GM18520 (cell line): ENCODE measurements at regions not wholly inside any gene's neighbourhood (a gene's known extent, or its start where the extent isn't known, plus 50 kb on each side); places are given as distances from the start of the nearest gene placed in this dataset.

Experiments used
- ATAC-seq: cut with Tn5 transposase; IDR thresholded peaks from one replicate; pipeline ENCODE4 v1.9.1; 2021; ENCODE audit not compliant: unreplicated experiment

DNA sequence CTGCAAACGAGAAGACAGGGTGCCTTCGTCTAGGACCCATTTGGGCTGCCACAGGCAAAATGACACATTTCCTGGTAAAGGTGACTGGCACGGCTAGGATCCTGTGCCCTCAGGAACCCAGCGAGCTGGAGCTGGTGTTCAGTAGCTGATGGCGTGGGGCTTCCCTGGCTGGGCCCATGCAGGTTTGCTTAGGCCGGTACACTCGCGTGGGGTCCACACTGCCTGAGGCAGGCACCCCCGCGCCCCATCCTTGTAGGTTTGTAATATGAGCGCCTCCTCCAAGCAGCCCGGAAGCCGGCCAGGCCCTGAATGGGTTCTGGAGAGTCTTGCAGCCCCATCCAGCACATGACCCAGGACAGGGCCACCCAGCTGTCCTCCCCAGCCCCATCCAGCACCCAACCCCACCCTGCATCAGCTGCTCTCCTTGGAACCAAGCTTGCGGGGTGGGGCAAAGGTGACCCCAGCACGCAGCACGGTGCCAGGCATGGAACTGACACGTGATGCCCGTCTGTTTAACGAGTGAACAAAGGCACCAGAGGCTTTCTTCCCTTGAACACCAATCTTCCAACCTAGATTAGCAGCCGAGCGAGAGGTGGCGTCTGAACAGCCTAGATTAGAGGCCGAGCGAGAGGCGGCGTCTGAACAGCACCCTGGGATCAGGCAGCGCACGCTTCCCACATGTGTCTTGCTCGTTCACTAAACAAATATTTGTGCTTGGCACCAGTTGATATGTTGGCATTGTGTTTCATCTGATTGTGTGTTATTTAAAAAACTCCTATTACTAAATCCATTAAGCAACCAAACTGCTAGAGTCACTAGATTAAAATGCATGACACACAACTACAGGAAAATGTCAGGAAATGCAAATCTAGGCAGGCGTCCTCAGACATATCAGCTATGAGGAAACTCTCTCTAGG is 112.1 kb downstream of the DLL1 start:
- no peak for ATAC-seq

DNA sequence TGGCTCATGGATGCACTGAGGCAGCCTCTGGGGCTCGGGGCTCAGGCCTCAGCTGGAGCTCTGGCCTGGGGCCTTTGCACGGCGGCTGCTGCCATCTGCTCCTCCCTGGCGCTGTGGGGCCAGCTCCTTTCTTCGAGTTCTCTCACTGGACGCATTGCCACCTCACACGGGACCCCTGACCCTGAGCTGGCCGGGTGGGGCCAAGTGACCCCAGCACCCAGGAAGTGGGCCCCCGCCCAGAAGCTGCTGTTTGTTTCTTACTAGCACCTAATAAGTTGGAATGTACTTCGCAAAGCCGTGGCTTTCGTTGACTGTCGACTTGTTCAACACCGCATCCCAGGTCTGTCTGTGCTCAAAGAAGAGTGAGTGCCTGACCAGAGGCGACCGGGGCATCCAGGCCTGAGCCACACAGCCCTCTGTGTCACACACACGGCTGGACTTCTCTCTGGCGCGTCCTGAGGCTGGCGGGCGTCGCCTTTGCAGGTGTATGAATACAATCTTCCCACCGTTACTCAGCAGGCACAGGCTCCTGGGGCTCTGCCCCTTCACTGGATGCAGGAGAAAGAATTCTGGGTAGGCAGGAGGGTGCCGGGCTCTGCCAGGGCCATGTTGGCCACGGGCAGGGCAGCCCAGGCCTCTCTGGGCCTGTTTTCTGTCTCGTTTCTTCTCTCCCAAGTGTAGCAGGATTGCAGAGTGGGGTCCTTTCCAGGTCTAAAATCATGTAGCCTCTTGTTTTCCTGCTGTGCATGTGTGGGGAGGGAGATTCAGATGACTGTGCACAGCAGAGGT is 112.9 kb downstream of the DLL1 start:
- ATAC-seq: no peak

DNA sequence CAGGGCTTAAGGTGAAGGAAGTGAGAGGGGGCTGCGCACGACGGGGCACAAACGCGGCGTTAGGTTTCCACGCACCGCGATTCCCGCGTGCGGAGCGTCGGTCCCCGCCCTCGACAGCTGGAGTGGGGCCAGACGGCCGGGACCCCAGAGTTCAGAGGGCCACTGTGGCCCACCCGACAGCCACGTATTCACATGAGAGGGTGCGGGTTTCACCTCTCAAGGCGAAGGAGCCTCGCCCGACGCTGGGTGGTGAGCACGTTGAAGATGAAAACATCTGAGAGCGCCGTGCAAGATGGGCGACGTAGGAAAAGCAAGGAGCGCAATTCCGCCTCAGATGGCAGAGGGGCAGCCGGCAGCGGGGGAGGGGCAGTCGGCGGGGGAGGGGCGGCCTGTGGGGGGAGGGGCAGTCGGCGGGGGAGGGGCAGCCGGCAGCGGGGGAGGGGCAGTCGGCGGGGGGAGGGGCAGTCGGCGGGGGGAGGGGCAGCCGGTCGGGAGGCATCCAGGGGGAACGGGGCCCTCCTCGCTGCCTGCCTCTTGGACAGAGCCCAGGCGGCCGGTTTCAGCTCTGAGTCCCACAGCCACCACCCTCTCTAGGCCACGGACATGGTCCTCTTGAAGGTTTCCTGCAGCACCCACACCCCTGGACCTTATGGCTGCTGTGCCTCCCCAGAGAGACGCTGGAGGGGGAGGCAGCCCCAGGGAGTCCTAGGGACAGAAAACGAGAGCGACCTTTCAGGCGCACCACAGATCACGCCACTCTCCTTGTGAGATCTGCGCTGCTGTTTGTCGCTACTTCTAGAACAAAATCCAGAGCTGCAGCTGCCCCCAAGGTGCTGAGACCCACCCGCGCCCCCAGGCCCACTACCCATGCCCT is 113.7 kb downstream of the DLL1 start:
- ATAC-seq: no peak

DNA sequence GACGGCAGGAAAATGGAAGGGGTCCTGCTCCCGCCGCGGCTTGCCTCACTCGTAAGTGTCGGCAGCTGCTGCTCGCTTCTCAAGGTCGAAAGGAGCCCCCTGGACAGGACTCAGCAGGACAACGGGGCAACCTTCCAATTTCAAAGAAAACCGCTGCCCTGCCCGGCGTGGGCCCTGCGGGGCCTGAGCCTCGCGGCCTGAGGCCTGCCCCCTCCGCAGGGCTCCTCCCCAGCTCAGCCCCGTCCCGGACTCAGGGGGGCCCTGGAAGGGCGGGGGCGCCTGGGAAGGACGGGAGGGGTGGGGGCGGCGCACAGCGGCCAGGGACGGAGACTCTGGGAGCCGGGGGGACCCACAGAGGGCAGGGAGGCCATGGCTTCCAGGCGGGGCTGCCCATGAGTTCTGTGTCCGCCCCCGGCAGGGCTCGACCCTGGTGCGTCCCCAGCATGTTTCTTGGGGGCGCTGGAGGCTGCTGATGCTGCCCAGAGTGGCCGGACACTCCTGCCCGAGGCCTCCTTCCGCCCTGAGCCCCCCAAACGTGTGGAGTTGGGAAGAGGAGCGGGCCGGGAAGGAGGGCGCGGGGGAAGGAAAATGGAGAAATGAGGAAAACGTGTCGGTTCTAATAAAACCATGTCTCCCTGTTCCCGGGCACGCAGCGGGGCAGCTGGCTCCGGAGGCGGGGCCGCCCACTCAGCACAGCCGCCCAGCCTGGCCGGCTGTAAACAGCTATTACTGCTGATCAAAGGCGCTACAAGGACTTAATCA is 114.6 kb downstream of the DLL1 start:
- ATAC-seq: no peak

DNA sequence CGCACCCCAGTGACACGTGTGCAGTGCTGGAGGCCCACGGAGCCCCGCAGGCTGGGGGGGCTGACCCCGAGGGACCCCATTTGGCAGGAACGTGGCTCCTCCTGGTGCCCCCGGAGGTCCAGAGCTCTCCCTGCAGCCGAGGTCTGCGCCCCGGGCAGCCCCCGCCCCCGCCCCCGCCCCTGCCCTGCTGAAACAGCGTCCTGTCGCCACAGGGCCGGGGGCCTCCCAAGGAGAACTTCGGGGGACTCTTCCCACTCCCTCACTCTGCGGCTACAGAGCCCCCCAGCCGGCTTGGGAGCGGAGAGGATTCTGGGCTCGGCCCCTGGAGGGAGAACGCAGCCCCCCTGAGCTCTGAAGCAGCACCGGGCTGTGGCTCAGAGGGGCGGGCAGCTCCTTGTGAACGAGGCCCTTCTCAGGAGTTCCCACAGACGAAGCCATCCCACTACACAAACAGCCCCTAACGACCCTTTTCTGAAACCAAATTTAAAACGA is 115.2 kb downstream of the DLL1 start:
- no peak for ATAC-seq

DNA sequence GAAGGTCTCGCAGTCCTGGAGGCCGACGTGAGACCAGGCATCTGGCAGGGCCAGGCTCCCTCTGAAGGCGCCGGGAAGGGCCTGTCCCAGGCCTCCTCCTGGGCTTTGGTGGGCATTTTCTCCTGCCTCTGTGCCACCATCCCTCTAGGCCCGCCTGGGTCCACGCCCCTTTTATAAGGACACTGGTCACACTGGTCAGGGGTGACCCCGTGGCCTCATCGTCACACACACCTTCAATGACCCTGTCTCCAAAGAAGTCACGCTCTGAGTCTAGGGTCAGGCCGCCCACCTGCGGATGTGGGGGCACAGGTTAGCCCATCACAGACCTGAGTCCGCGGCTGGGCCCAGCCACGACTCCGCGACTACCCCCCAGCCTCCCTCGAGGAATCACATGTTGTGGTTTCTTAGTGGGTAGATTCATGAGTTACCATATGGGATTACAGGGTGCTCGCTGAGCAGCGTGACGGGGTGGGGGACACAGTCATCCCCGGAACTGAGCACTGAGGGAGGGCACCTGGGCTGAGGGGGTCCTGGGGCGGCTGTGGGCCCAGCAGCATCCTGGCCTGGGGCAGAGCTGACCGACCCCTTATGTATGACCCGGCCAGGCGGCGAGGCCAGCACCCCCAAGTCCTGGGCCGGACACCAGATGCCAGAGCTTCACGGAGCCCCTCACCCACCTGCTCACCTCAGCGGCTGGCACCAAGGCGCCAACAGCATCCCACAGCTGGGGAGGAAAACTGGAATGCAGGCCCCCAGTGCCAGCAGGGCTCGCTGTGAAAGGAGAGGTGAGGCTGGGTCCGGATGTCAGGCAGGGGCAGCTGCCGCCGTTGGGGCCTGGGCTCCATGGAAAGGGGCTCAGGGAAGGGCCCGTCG is 115.9 kb downstream of the DLL1 start:
- no peak for ATAC-seq

DNA sequence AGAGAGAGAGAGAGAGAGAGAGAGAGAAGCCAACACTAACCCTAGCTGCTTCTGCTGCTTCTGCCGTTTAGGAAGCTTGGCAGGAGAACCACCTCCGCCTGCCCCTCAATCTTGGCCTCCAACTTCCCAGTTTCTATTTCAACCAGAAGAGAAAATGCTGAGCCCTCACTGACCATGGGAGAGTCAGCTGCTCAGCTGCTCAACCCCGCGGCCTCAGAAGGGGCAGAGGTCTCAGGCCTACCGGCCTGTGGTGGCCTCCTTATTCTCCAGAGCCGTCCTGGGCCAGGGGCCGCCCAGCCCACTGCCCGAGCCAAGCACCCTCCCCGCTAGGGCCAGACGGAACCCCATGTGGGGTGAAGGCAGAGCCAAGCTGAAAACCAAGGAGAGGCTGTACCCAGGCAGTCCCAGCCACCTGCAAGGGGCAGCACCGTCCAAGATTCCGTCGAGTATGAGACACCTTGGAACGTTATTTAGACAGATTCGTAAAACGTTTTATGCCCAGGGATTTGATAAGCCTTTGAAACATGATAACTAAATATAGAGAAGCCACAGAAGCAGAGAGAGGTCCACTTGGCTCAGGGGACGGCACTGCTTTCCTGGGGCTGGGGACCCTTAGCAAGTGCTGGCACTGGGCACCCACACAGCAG is 116.6 kb downstream of the DLL1 start:
- ATAC-seq: no peak

DNA sequence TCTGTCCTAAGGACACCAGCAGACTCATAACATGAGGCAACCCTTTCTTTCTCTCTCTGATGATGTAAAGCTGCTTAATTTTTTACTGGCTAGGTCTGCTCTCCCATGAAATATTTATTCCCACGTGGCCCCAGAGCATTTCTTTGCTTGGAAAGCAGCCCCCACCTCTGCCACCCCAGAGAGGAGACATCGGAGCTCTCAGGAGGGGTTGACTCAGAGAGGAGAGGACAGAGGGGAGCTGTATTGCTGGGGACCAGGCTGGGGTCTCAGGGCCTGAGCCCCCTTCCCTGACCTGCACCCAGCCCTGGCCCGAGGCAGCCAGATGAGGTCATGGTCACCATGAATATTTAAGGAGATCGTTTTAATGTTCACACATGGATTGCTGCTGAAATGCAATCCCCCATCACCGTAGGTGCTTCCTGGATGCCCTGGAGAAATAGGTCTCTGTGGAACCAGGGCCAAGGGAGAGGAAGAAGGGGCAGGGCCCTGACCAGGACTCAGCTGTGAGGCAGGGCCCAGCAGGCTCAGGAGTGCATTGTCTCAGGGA is 117.5 kb downstream of the DLL1 start:
- no peak for ATAC-seq

DNA sequence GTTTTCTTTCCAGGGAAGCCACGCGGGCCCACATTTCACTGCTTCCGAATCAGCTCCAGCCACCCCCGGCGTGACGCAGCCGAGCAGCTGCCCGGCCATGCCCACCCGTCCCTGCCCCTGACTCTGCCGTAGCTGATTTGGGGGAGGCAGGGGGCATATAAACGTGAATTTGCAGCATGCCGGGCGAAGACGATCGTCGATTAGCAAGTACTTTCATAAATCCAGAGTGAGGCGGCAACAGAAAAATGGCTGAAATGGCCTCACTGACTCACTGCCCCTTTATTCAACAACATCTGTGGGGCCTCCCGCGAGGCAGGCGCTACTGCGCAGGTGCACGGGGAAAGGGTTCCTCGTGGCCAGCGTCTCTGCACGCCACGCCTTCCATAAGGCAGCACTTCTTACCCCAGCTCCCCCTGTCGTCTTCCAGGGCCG is 118.0 kb downstream of the DLL1 start:
- no peak for ATAC-seq

DNA sequence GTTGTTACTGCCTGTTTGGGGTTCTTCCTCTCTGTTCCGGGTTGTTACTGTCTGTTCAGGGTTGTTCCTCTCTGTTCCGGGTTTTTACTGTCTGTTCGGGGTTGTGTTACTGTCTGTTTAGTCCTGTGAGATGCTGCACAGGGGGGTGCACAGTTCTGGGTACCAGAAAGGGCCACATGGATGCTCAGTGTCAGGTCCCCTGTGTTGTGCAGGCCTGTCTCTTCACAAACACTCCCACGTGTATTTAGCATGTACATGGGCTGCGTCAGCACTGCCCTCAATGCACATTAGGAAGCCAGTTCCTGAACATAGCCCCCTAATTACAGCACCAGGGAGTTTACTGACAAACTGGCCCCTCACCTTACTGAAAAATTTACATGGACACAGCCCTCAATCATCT is 118.5 kb downstream of the DLL1 start:
- no peak for ATAC-seq

DNA sequence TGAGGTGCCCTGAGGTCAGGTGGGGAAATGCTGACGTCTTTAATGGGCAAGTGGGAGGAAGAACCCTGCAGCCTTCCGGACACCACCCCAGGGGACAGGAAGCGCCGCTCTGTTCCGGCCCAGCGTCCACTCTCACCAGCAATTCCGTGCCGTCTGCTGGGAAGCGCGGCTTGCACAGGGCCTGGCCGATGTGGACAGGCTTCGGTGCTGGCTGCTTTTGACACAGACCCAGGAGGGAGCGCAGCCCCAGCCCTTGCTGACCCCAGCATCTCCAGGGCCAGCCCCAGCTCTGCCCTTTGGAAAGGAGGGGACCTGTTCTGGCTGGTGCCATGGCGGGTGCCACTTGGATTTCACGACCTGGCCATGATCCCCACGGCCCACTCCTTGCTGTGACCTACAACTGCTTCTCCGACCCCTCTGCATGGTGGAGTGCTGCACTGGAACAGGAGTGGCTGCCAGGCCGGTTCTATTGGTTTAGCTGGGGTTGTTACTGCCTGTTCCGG is 123.2 kb downstream of the DLL1 start:
- ATAC-seq: no peak

DNA sequence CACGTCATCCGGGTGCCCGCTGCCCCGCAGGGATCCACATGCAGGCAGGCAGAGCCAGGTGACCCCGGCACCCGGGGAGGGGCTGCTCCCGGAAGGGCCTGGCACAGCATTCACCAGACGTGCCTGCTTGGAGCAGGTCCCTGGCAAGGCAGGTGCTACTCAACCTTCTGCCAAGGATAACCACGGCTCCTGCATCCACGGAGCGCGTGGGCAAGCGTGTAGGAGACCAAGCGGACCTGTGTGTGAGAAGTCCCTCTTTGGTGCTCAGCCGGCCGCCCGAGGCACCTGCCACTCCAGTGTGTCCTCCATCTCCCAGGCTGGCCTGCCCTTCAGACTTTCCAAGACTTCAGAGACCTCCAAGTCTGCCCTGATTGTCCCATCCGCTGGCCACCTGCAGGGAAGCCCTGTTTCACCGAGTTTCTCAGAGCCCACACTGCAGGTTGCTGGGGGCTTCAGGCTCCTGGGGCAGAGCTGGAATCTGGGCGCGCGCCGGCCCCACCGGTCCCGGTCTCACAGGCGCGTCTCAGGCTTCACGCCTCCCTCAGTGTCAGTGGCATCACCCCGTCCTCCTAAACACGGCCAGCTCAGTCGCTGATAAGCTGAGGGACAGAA is 124.3 kb downstream of the DLL1 start:
- ATAC-seq: no peak

DNA sequence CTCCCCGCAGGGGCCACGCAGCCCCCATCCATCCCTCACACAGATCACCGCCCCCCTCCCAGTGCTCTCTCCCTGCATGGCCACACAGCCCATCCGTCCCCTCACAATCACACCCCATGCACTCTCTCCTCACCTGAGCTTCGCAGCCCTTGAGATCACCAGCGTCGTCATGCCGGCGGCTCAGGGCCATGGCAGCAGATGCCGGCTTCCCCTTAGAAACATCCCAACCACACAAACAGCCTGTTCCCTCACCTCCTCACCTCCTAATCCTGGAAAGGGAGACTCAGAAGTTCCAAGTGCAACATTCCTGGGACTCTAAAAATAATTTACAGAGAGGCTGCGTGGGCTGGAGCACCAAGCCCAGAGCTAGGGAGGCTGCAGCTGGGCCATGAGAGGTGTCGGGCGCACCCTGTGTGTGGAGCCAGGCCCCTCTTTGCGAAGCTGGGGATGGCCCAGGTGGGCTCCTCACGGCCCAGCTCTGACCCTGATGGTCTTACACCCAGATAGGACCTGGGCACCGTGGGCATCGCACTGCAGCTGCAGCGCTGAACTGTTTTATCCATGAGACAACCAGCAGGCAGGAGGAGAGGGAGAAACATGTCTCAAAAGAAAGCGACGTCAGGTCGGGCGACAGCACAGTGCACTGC is 125.3 kb downstream of the DLL1 start:
- no peak for ATAC-seq

DNA sequence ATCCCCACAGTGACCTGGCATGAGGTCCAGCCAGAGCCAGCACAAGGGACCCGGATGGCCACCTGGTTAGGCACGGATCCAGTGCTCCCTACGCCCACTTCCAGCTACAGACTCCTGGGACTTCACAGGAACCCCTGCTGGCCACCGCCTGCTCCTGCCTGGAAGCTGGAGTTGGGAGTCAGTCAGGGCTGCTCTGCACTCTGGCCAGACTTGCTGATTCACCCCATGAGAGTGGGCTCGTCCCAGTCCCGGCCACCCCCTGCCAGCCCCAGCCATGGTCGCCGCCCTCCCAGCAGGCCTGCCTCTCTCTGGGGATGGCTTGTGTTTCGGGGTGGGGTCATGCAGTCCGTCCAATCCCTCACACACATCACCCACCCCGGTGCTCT is 125.8 kb downstream of the DLL1 start:
- no peak for ATAC-seq

DNA sequence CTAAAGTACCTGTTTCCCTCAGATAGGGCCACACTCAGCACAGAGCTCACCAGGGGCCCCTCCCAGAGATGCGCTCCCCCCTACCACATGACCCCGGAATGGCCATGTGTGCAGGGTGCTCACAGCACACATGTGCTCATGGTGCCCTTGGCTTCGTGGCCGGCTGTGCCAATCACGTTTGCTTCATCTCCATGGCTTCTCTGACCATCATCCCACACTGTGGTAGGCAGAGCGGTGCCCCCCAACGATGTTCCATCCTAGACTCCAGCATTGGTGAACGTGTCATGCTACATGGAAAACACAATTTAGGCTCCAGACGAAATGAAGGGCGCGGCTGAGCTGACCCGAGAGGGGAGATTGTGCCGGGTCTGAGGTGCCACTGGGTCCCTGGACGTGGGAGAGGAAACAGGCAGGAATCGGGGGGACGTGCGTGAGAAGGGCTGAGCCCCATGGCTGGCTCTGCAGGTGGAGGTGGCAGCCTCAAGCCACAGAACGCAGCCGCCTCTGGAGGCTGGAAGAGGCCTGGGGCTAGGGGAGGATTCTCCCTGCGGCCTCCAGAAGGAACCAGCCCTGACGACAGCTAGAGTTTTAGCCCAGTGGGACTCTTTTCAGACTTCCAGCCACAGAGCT is 126.5 kb downstream of the DLL1 start:
- no peak for ATAC-seq

DNA sequence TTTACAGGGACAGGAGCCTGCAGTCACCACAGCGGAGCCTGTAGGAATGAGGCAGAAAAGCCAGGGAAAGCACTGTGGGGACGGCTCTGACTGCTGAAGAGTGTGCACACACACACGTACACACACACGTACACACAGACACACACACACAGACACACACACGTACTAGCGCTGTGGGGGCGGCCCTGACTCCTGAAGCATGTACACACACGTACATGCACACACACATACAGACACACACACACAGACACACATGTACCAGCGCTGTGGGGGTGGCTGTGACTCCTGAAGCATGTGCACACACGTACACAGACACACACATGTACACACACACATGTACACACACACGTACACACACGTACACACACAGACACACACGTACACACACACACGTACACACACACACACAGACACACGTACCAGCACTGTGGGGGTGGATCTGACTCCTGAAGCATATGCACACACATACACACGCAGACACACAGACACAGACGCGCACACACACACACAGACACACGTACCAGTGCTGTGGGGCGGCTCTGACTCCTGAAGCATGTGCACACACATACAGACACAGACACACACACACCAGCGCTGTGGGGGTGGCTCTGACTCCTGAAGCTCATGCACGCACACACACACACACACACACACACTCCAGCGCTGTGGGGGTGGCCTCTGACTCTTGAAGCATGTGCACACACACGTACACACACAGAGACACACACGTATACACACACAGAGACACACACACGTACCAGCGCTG is 127.3 kb downstream of the DLL1 start:
- ATAC-seq: no peak
